H1 (cell line): ENCODE measurements at regions not wholly inside any gene's neighbourhood (a gene's known extent, or its start where the extent isn't known, plus 50 kb on each side); places are given as distances from the start of the nearest gene placed in this dataset.

Experiments
- CTCF ChIA-PET: fragments of 300-600 bp; sonication (Branson Sonifier 250); formaldehyde crosslinking; loops from one replicate; lab custom pipeline; 2021; ENCODE audit not compliant: partially characterized antibody; lab: Charles Lee
- POLR2A ChIA-PET: fragments of 300-600 bp; sonication (Branson Sonifier 250); formaldehyde crosslinking; loops from one replicate; lab custom pipeline; 2021; ENCODE audit warnings: inconsistent platforms; ENCODE audit not compliant: partially characterized antibody; lab: Charles Lee
- DNase-seq, 2 experiments: peaks; one replicate each; pipeline versions ENCODE4 v3.0.0 to v3.0.0-alpha.2; 2010 to 2022; ENCODE audit warnings: low spot score in 2 of 2, low read depth in 1 of 2, mixed read lengths in 1 of 2
- FAIRE-seq: peaks from 2 replicates; lab custom pipeline; 2011; peaks lifted over from hg19 to GRCh38; lab: Jason Lieb, UNC
- H2AFZ ChIP-seq: 2 replicates; pipeline ENCODE4 v1.8.1; 2012; ENCODE audit warnings: low read length, inconsistent platforms
- H2AK5ac ChIP-seq: 2 replicates; pipeline ENCODE4 v1.6.1; 2013; ENCODE audit warnings: low read depth, low read length
- H2BK120ac ChIP-seq: replicated peaks from 2 replicates; pipeline ENCODE3; 2013; ENCODE audit warnings: low read depth, low read length, inconsistent platforms
- H2BK12ac ChIP-seq: 2 replicates; pipeline ENCODE4 v1.6.1; 2013; ENCODE audit warnings: low read depth, low read length
- H2BK15ac ChIP-seq: 2 replicates; pipeline ENCODE4 v1.6.1; 2013; ENCODE audit warnings: low read length
- H2BK20ac ChIP-seq: 2 replicates; pipeline ENCODE4 v1.6.1; 2013; ENCODE audit warnings: low read length
- H2BK5ac ChIP-seq: 2 replicates; pipeline ENCODE4 v1.6.1; 2013; ENCODE audit warnings: low read depth, low read length
- H3K14ac ChIP-seq: 2 replicates; pipeline ENCODE4 v1.6.1; 2013; ENCODE audit warnings: inconsistent platforms; ENCODE audit not compliant: insufficient read length
- H3K18ac ChIP-seq: 2 replicates; pipeline ENCODE4 v1.6.1; 2013; ENCODE audit warnings: low read length; ENCODE audit errors: extremely low read depth
- H3K23ac ChIP-seq: 2 replicates; pipeline ENCODE4 v1.6.1; 2013; ENCODE audit warnings: inconsistent platforms; ENCODE audit not compliant: insufficient read length
- H3K23me2 ChIP-seq: 2 replicates; pipeline ENCODE4 v1.6.1; 2013; ENCODE audit warnings: low read depth, low read length
- H3K27ac ChIP-seq: 2 replicates; pipeline ENCODE4 v1.6.1; 2011; ENCODE audit warnings: low read depth, low read length, inconsistent platforms
- H3K27me3 ChIP-seq, 4 experiments: replicated peaks in 1 of 4; 1 replicate in 1 of 4; 2 replicates in 3 of 4; pipeline versions ENCODE4 v1.6.1 to v1.8.1; 2011 to 2013; ENCODE audit warnings: low read length in 3 of 4, mild to moderate bottlenecking in 3 of 4, inconsistent platforms in 2 of 4, mixed read lengths in 2 of 4, moderate library complexity in 1 of 4; ENCODE audit not compliant: control insufficient read depth in 3 of 4, insufficient read depth in 3 of 4; ENCODE audit errors: extremely low read depth in 1 of 4
- H3K36me3 ChIP-seq, 4 experiments: 2 replicates each; pipeline versions ENCODE4 v1.6.1 to v1.8.1; 2011 to 2013; ENCODE audit warnings: mild to moderate bottlenecking in 4 of 4, low read length in 3 of 4, moderate library complexity in 2 of 4, control low read depth in 1 of 4, inconsistent platforms in 1 of 4; ENCODE audit not compliant: insufficient read depth in 4 of 4, control insufficient read depth in 2 of 4
- H3K4ac ChIP-seq: replicated peaks from 2 replicates; pipeline ENCODE3; 2013; ENCODE audit warnings: low read length, low read depth, mixed read lengths, inconsistent platforms; ENCODE audit not compliant: insufficient read length
- H3K4me1 ChIP-seq, 4 experiments: replicated peaks in 1 of 4; 1 replicate in 1 of 4; 2 replicates in 3 of 4; pipeline versions ENCODE4 v1.6.1 to v1.8.1; 2011 to 2013; ENCODE audit warnings: low read length in 3 of 4, inconsistent platforms in 2 of 4, mixed read lengths in 1 of 4; ENCODE audit not compliant: insufficient read depth in 4 of 4, control insufficient read depth in 3 of 4
- H3K4me2 ChIP-seq, 2 experiments: 2 replicates each; pipeline versions ENCODE4 v1.6.1 to v1.8.1; 2011 to 2013; ENCODE audit warnings: low read depth in 2 of 2, low read length in 2 of 2, control low read depth in 1 of 2, inconsistent platforms in 1 of 2, mild to moderate bottlenecking in 1 of 2; ENCODE audit not compliant: insufficient read depth in 1 of 2
- H3K4me3 ChIP-seq, 4 experiments: fragments of 200-600, 300-600 bp in 1 of 4; sonication (generic), shearing (Covaris generic), sonication (Bioruptor Twin) in 1 of 4; 2 replicates each; pipeline versions ENCODE4 v1.5.1 to v1.8.1; 2011 to 2016; ENCODE audit warnings: low read length in 4 of 4, low read depth in 3 of 4, control low read depth in 2 of 4, inconsistent platforms in 2 of 4, mild to moderate bottlenecking in 2 of 4, mixed read lengths in 1 of 4, moderate library complexity in 1 of 4; ENCODE audit not compliant: insufficient read depth in 2 of 4; ENCODE audit errors: extremely low read depth in 1 of 4
- H3K56ac ChIP-seq: replicated peaks from 2 replicates; pipeline ENCODE3; 2013; ENCODE audit warnings: low read depth, mild to moderate bottlenecking, mixed read lengths, low read length, inconsistent platforms; ENCODE audit not compliant: insufficient read length
- H3K79me1 ChIP-seq: 2 replicates; pipeline ENCODE4 v1.6.1; 2013; ENCODE audit warnings: low read depth, low read length, control low read depth
- H3K79me2 ChIP-seq, 2 experiments: 2 replicates each; pipeline versions ENCODE4 v1.6.1 to v1.8.1; 2012 to 2013; ENCODE audit warnings: low read length in 2 of 2, mild to moderate bottlenecking in 2 of 2, inconsistent platforms in 1 of 2; ENCODE audit not compliant: insufficient read depth in 2 of 2, control insufficient read depth in 1 of 2
- H3K9ac ChIP-seq, 4 experiments: replicated peaks in 1 of 4; 1 replicate in 1 of 4; 2 replicates in 3 of 4; pipeline versions ENCODE4 v1.6.1 to v1.8.1; 2011 to 2013; ENCODE audit warnings: low read depth in 3 of 4, low read length in 3 of 4, control low read depth in 2 of 4, mild to moderate bottlenecking in 2 of 4, moderate library complexity in 2 of 4, inconsistent platforms in 1 of 4; ENCODE audit errors: extremely low read depth in 1 of 4
- H3K9me3 ChIP-seq, 2 experiments: 2 replicates each; pipeline versions ENCODE4 v1.6.1 to v1.8.1; 2012 to 2013; ENCODE audit warnings: mild to moderate bottlenecking in 2 of 2, moderate library complexity in 2 of 2, control low read depth in 1 of 2, inconsistent platforms in 1 of 2, low read depth in 1 of 2, low read length in 1 of 2, mixed read lengths in 1 of 2; ENCODE audit not compliant: insufficient read depth in 2 of 2
- H4K20me1 ChIP-seq, 2 experiments: replicated peaks in 1 of 2; 2 replicates each; pipeline versions ENCODE3 to v1.8.1; 2011 to 2013; ENCODE audit warnings: inconsistent platforms in 2 of 2, low read length in 2 of 2, mild to moderate bottlenecking in 1 of 2; ENCODE audit not compliant: insufficient read depth in 2 of 2, control insufficient read depth in 1 of 2
- H4K5ac ChIP-seq: 2 replicates; pipeline ENCODE4 v1.6.1; 2013; ENCODE audit warnings: low read length, low read depth, mixed read lengths, inconsistent platforms; ENCODE audit not compliant: insufficient read length
- H4K8ac ChIP-seq: 2 replicates; pipeline ENCODE4 v1.8.0; 2013; ENCODE audit warnings: mild to moderate bottlenecking, moderate library complexity, low read length, inconsistent platforms; ENCODE audit not compliant: insufficient read depth; ENCODE audit errors: extremely low read depth
- H4K91ac ChIP-seq: replicated peaks from 2 replicates; pipeline ENCODE3; 2013; ENCODE audit warnings: low read length, mixed read lengths, inconsistent platforms; ENCODE audit not compliant: insufficient read length
- KDM5A ChIP-seq: fragments of 200-600 bp; IDR thresholded peaks from 2 replicates; pipeline ENCODE4 v1.7.1; 2012; ENCODE audit warnings: mild to moderate bottlenecking, low read length, inconsistent platforms, mixed read lengths
- SRF ChIP-seq: IDR thresholded peaks from 2 replicates; pipeline ENCODE4 v1.6.1; 2011; ENCODE audit warnings: mild to moderate bottlenecking, low read depth, low read length, moderate library complexity
- SUZ12 ChIP-seq: fragments of 200-600 bp; sonication (generic); IDR thresholded peaks from 2 replicates; pipeline ENCODE4 v1.6.1; 2012; ENCODE audit warnings: mild to moderate bottlenecking, inconsistent platforms, low read length, moderate library complexity, mixed read lengths
- TCF12 ChIP-seq: IDR thresholded peaks from 2 replicates; pipeline ENCODE4 v1.6.1; 2011; ENCODE audit warnings: low read depth, mild to moderate bottlenecking, low read length
- TEAD4 ChIP-seq: IDR thresholded peaks from 2 replicates; pipeline ENCODE4 v1.6.1; 2012; ENCODE audit warnings: low read depth, low read length, inconsistent platforms, mixed read lengths
- WGBS, 2 experiments: shearing (Covaris generic) in 1 of 2; methylation state at CpG; one replicate each; pipeline versions ENCODE4 v1.1.6 to v1.1.7; 2013 to 2015; ENCODE audit warnings: low lambda C conversion rate in 2 of 2, mixed read lengths in 2 of 2, inconsistent platforms in 1 of 2, low coverage in 1 of 2, missing lambda C conversion rate in 1 of 2; ENCODE audit not compliant: insufficient replicate concordance in 2 of 2, insufficient coverage in 1 of 2, insufficient read length in 1 of 2; ENCODE audit errors: extremely low coverage in 1 of 2, missing lambda C conversion rate in 1 of 2; 5-methylcytosine and 5-hydroxymethylcytosine counted together

DNA sequence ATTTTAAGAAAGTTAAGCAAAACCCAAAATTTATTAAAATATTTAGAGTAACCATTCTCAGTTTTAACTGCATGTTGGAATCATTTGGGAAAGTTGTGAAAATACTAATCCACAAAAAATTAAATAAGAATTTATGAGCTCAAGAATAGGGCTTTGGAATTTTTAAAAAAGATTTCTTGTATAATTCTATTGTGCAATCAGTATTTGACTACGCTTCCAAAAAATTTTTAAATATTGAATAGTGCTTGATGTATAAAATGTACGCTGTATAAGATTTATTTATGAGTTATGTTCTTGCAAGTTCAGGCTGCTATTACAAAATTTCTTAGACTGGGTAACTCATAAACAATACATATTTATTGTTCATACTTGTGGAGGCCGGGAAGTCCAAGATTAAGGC is 571.7 kb downstream of the MMUT start:
- DNase-seq (no peak), FAIRE-seq (no peak)
- no peak overlapping the region for H3K4me2 ChIP-seq
- H2AFZ ChIP-seq, result no peak overlapping the region
- H3K4me3 ChIP-seq, result no peak overlapping the region
- H3K4me1 ChIP-seq, result no peaks in the 10 kb centered on the region
- CTCF ChIA-PET, result no interaction called here
- no peaks in the 10 kb centered on the region for H3K27me3 ChIP-seq
- H3K14ac ChIP-seq, result no peak overlapping the region
- no peak overlapping the region for H3K23ac ChIP-seq
- POLR2A ChIA-PET, result no interaction called here
- H3K56ac ChIP-seq, result no peak overlapping the region
- no peak for TF ChIP-seq SUZ12
- TF ChIP-seq TCF12, result no peak
- TF ChIP-seq KDM5A, result no peak
- TF ChIP-seq SRF, result no peak
- no peak for TF ChIP-seq TEAD4
- no peaks in the 10 kb centered on the region for H3K36me3 ChIP-seq
- no peaks in the 10 kb centered on the region for H4K20me1 ChIP-seq
- H3K23me2 ChIP-seq, result no peaks in the 10 kb centered on the region; the same call in 1 of the 2 replicates
- no peak overlapping the region for H3K4ac ChIP-seq
- no peak overlapping the region for H4K5ac ChIP-seq
- no peak overlapping the region for H2BK12ac ChIP-seq
- H2BK20ac ChIP-seq, result no peak overlapping the region
- H2BK5ac ChIP-seq, result no peak overlapping the region
- H3K27ac ChIP-seq, result no peak overlapping the region
- 96% methylated on average over 3 of the region's 3 CpGs; no CpG with 5 or more reads in 1 of the 2 experiments for WGBS, 2 experiments
- H3K18ac ChIP-seq, result no peak overlapping the region
- no peaks in the 10 kb centered on the region for H3K9me3 ChIP-seq
- H4K8ac ChIP-seq, result no peak overlapping the region
- H3K9ac ChIP-seq, result no peak overlapping the region
- no peaks in the 10 kb centered on the region for H3K79me1 ChIP-seq
- no peaks in the 10 kb centered on the region for H3K79me2 ChIP-seq
- no peak overlapping the region for H2BK15ac ChIP-seq
- no peak overlapping the region for H2BK120ac ChIP-seq
- no peak overlapping the region for H2AK5ac ChIP-seq
- H4K91ac ChIP-seq, result no peak overlapping the region
